K562 (cell line): ENCODE measurements at regions not wholly inside any gene's neighbourhood (a gene's known extent, or its start where the extent isn't known, plus 50 kb on each side); places are given as distances from the start of the nearest gene placed in this dataset.

Source experiments
- BCL6 ChIP-seq: fragments of 250-450 bp; sonication (Bioruptor Pico); IDR thresholded peaks from 2 replicates; pipeline ENCODE4 v1.4.0; 2020
- BCOR ChIP-seq: fragments of 450-650 bp; IDR thresholded peaks from 2 replicates; pipeline ENCODE4 v1.6.1; 2016
- EP400 ChIP-seq: fragments of 450-650 bp; IDR thresholded peaks from 2 replicates; pipeline ENCODE4 v1.6.1; 2017; ENCODE audit warnings: antibody characterized with exemption, mild to moderate bottlenecking, moderate library complexity
- ETV5 ChIP-seq: sonication (generic); formaldehyde crosslinking; IDR thresholded peaks from 2 replicates; pipeline ENCODE4 v1.4.0; 2020; ENCODE audit warnings: low read depth, mild to moderate bottlenecking, missing genetic modification reagents
- FOXJ3 ChIP-seq: sonication (generic); formaldehyde crosslinking; IDR thresholded peaks from 2 replicates; pipeline ENCODE4 v1.4.0; 2020; ENCODE audit warnings: mild to moderate bottlenecking, missing genetic modification reagents
- FOXP1 ChIP-seq: sonication (generic); formaldehyde crosslinking; IDR thresholded peaks from 2 replicates; pipeline ENCODE4 v1.8.0; 2022; ENCODE audit warnings: mild to moderate bottlenecking, missing genetic modification reagents
- FUS ChIP-seq: fragments of 200-400 bp; formaldehyde crosslinking; optimal IDR thresholded peaks from 2 replicates; pipeline ENCODE3; 2017; ENCODE audit warnings: low read depth, low read length
- HDGF ChIP-seq: fragments of 450-650 bp; IDR thresholded peaks from 2 replicates; pipeline ENCODE4 v1.6.1; 2016
- HMGXB4 ChIP-seq: sonication (generic); formaldehyde crosslinking; IDR thresholded peaks from 2 replicates; pipeline ENCODE4 v1.8.1; 2023; ENCODE audit warnings: mild to moderate bottlenecking, missing genetic modification reagents
- NBN ChIP-seq: fragments of 450-650 bp; IDR thresholded peaks from 2 replicates; pipeline ENCODE4 v1.6.1; 2016; ENCODE audit warnings: low read depth, mild to moderate bottlenecking
- NFXL1 ChIP-seq: fragments of 450-650 bp; formaldehyde crosslinking; IDR thresholded peaks from 2 replicates; pipeline ENCODE4 v1.4.0; 2021; ENCODE audit warnings: mild to moderate bottlenecking
- NR4A1 ChIP-seq, 2 experiments: fragments of 250-450 bp in 1 of 2; fragments of 450-650 bp in 1 of 2; sonication (Bioruptor Pico) in 1 of 2; IDR thresholded peaks; 2 replicates each; pipeline versions ENCODE4 v1.4.0 to v1.6.1; 2016 to 2020; ENCODE audit warnings: mild to moderate bottlenecking in 2 of 2, missing compliant biosample characterization in 1 of 2, missing genetic modification characterization in 1 of 2, moderate library complexity in 1 of 2
- POLR2A ChIP-seq: fragments of 450-650 bp; conservative IDR thresholded peaks from 2 replicates; pipeline ENCODE4 v1.6.1; 2016
- POLR3A ChIP-seq: IDR thresholded peaks from 2 replicates; pipeline ENCODE4 v1.6.1; 2011; ENCODE audit warnings: borderline replicate concordance, mild to moderate bottlenecking, moderate library complexity; ENCODE audit not compliant: insufficient read length, insufficient read depth; ENCODE audit errors: extremely low read depth
- RBFOX2 ChIP-seq: fragments of 200-400 bp; formaldehyde crosslinking; IDR thresholded peaks from 2 replicates; pipeline ENCODE4 v1.6.1; 2017; ENCODE audit warnings: low read depth, mild to moderate bottlenecking, low read length, moderate library complexity
- TAF7 ChIP-seq: fragments of 450-650 bp; IDR thresholded peaks from 2 replicates; pipeline ENCODE4 v1.6.1; 2016; ENCODE audit warnings: missing genetic modification characterization, missing compliant biosample characterization
- TAL1 ChIP-seq: fragments of 450-650 bp; IDR thresholded peaks from 2 replicates; pipeline ENCODE4 v1.6.1; 2016; ENCODE audit warnings: mild to moderate bottlenecking
- TARDBP ChIP-seq: fragments of 450-650 bp; IDR thresholded peaks from 2 replicates; pipeline ENCODE4 v1.6.1; 2016
- ZFP91 ChIP-seq: sonication (generic); formaldehyde crosslinking; IDR thresholded peaks from 2 replicates; pipeline ENCODE4 v1.8.0; 2022; ENCODE audit warnings: mild to moderate bottlenecking, missing genetic modification reagents
- ZNF212 ChIP-seq: fragments of 450-650 bp; formaldehyde crosslinking; IDR thresholded peaks from 2 replicates; pipeline ENCODE4 v1.4.0; 2020; ENCODE audit warnings: mild to moderate bottlenecking
- ZNF586 ChIP-seq: fragments of 450-650 bp; formaldehyde crosslinking; conservative IDR thresholded peaks from 2 replicates; pipeline ENCODE4 v1.4.0; 2020; ENCODE audit warnings: mild to moderate bottlenecking, moderate library complexity
- ZNF77 ChIP-seq: fragments of 250-450 bp; sonication (Bioruptor Pico); IDR thresholded peaks from 2 replicates; pipeline ENCODE4 v1.5.0; 2020
- TF ChIP-seq, protein P1 (sequence below): fragments of 250-450 bp; sonication (Bioruptor Pico); IDR thresholded peaks from 2 replicates; pipeline ENCODE4 v1.8.0; 2022; ENCODE audit warnings: moderate library complexity, mild to moderate bottlenecking, inconsistent platforms
- TF ChIP-seq, protein P2 (sequence below): fragments of 200-400 bp; formaldehyde crosslinking; IDR thresholded peaks from 2 replicates; pipeline ENCODE4 v1.6.1; 2017; ENCODE audit warnings: mild to moderate bottlenecking, low read depth, low read length, moderate library complexity
- TF ChIP-seq, protein P3 (sequence below), 2 experiments: fragments of 450-650 bp in 1 of 2; sonication (generic) in 1 of 2; formaldehyde crosslinking in 1 of 2; IDR thresholded peaks in 1 of 2; conservative IDR thresholded peaks in 1 of 2; 2 replicates each; pipeline versions ENCODE4 v1.6.1 to v1.8.1; 2016 to 2023; ENCODE audit warnings: mild to moderate bottlenecking in 2 of 2, moderate library complexity in 2 of 2, inconsistent platforms in 1 of 2, missing genetic modification reagents in 1 of 2

DNA sequence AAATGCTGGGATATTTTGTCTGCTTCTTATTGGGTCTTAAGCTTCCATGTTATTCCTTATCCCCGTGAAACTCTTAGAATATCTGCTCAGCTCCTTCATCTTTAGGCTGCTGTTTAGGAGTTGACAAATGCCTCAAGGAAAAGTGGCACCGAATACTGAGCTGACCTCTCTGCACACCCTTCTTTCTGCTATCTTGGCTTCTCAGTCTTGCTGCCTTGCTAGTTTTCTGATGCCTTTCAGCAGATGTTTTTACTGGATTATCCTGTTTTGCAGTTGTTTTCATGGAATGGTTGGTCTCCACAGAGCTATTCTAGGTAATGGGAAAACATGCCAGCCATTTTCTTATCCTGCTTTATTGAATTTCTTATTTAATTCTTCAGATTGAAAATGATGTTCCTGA is 86.3 kb downstream of the GYPE start (continued):
- TF ChIP-seq, protein P1, sequence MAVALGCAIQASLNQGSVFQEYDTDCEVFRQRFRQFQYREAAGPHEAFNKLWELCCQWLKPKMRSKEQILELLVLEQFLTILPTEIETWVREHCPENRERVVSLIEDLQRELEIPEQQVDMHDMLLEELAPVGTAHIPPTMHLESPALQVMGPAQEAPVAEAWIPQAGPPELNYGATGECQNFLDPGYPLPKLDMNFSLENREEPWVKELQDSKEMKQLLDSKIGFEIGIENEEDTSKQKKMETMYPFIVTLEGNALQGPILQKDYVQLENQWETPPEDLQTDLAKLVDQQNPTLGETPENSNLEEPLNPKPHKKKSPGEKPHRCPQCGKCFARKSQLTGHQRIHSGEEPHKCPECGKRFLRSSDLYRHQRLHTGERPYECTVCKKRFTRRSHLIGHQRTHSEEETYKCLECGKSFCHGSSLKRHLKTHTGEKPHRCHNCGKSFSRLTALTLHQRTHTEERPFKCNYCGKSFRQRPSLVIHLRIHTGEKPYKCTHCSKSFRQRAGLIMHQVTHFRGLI, result no peak
- TF ChIP-seq EP400 (no peak), POLR2A (no peak), NFXL1 (no peak), BCOR (no peak), POLR3A (no peak), ZNF212 (CRISPR knock-in tag) (no peak), NR4A1 (CRISPR knock-in tag; IDR thresholded peaks at IDR 0.05) (no peak), NR4A1 (tag; IDR thresholded peaks at IDR 0.05) (no peak), ZNF586 (CRISPR knock-in tag) (no peak), ZFP91 (no peak), ZNF77 (CRISPR knock-in tag) (no peak), FOXP1 (CRISPR knock-in tag) (no peak), BCL6 (CRISPR knock-in tag) (no peak), HMGXB4 (no peak), FOXJ3 (CRISPR knock-in tag) (no peak), HDGF (no peak), FUS (no peak), RBFOX2 (no peak), TARDBP (no peak), NBN (no peak), ETV5 (no peak), TAF7 (no peak), TAL1 (peak; percentile 72; the same call in 1 of the 2 replicates)
- TF ChIP-seq, protein P2, sequence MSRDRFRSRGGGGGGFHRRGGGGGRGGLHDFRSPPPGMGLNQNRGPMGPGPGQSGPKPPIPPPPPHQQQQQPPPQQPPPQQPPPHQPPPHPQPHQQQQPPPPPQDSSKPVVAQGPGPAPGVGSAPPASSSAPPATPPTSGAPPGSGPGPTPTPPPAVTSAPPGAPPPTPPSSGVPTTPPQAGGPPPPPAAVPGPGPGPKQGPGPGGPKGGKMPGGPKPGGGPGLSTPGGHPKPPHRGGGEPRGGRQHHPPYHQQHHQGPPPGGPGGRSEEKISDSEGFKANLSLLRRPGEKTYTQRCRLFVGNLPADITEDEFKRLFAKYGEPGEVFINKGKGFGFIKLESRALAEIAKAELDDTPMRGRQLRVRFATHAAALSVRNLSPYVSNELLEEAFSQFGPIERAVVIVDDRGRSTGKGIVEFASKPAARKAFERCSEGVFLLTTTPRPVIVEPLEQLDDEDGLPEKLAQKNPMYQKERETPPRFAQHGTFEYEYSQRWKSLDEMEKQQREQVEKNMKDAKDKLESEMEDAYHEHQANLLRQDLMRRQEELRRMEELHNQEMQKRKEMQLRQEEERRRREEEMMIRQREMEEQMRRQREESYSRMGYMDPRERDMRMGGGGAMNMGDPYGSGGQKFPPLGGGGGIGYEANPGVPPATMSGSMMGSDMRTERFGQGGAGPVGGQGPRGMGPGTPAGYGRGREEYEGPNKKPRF, result no peak
- TF ChIP-seq, protein P3, sequence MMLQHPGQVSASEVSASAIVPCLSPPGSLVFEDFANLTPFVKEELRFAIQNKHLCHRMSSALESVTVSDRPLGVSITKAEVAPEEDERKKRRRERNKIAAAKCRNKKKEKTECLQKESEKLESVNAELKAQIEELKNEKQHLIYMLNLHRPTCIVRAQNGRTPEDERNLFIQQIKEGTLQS (IDR thresholded peaks at IDR 0.05), result no peak
- TF ChIP-seq, protein P3 (CRISPR knock-in tag; conservative IDR thresholded peaks at IDR 0.05), result no peak
